Panc1 (cell line): ENCODE measurements at regions not wholly inside any gene's neighbourhood (a gene's known extent, or its start where the extent isn't known, plus 50 kb on each side); places are given as distances from the start of the nearest gene placed in this dataset.
A peak's percentile ranks its signal among the peaks of the same experiment; 100 is the strongest.

ENCODE experiments used
- ATAC-seq: fragments of 200-7000 bp; cut with Tn5 transposase; 2 replicates; pipeline ENCODE4 v1.9.1; 2020; ENCODE audit warnings: mild to moderate bottlenecking, moderate library complexity
- BruUV-seq: library from RNA; stranded (reverse); fragments of 400-500 nt; replicated peaks from 2 replicates; lab custom pipeline; 2021; lab: Mats Ljungman, UMichigan
- CTCF ChIA-PET: fragments of 300-600 bp; sonication (Branson Sonifier 250); formaldehyde crosslinking; loops from one replicate; lab custom pipeline; 2022; ENCODE audit warnings: antibody characterized with exemption; lab: Charles Lee
- POLR2A ChIA-PET: fragments of 300-600 bp; sonication (Branson Sonifier 250); formaldehyde crosslinking; loops from one replicate; lab custom pipeline; 2022; ENCODE audit warnings: antibody characterized with exemption; lab: Charles Lee
- DNase-seq: peaks from one replicate; pipeline ENCODE4 v3.0.0-alpha.2; 2010; ENCODE audit warnings: low read depth, low spot score
- H3K27ac ChIP-seq: 2 replicates; pipeline ENCODE4 v1.5.1; 2011; ENCODE audit warnings: mild to moderate bottlenecking, low read length, inconsistent platforms
- H3K27me3 ChIP-seq: fragments of 200-500 bp; sonication (Bioruptor generic); 2 replicates; pipeline ENCODE4 v1.6.0; 2014; ENCODE audit warnings: low read length, inconsistent platforms; ENCODE audit not compliant: control insufficient read depth, insufficient read depth
- H3K36me3 ChIP-seq: fragments of 200-500 bp; sonication (Bioruptor generic); 2 replicates; pipeline ENCODE4 v1.5.1; 2014; ENCODE audit warnings: inconsistent platforms, mild to moderate bottlenecking, low read length, moderate library complexity; ENCODE audit not compliant: control insufficient read depth, insufficient read depth
- H3K4me1 ChIP-seq: 2 replicates; pipeline ENCODE4 v1.5.1; 2011; ENCODE audit warnings: inconsistent platforms, mild to moderate bottlenecking, low read length, moderate library complexity; ENCODE audit not compliant: control insufficient read depth, insufficient read depth
- H3K4me3 ChIP-seq, 2 experiments: 2 replicates each; pipeline ENCODE4 v1.5.1; 2011 to 2012; ENCODE audit warnings: low read depth in 2 of 2, low read length in 2 of 2, mild to moderate bottlenecking in 2 of 2, inconsistent platforms in 1 of 2, moderate library complexity in 1 of 2
- H3K9me3 ChIP-seq: fragments of 200-500 bp; sonication (Bioruptor generic); 2 replicates; pipeline ENCODE4 v1.5.1; 2014; ENCODE audit warnings: low read depth, mild to moderate bottlenecking, inconsistent platforms, low read length, moderate library complexity; ENCODE audit not compliant: control insufficient read depth, insufficient read depth
- CTCF ChIP-seq: fragments of 450-650 bp; IDR thresholded peaks from 2 replicates; pipeline ENCODE4 v1.5.1; 2017; ENCODE audit warnings: mild to moderate bottlenecking
- POLR2AphosphoS5 ChIP-seq: IDR thresholded peaks from 2 replicates; pipeline ENCODE4 v1.6.1; 2012; ENCODE audit warnings: mild to moderate bottlenecking, low read depth, low read length, moderate library complexity
- REST ChIP-seq, 2 experiments: IDR thresholded peaks; 2 replicates each; pipeline ENCODE4 v1.6.1; 2011 to 2012; ENCODE audit warnings: low read depth in 2 of 2, control low read depth in 1 of 2, low read length in 1 of 2, mild to moderate bottlenecking in 1 of 2, moderate library complexity in 1 of 2; ENCODE audit not compliant: insufficient read depth in 1 of 2
- SIN3A ChIP-seq: IDR thresholded peaks from 2 replicates; pipeline ENCODE4 v1.6.1; 2012; ENCODE audit warnings: low read depth, mild to moderate bottlenecking, low read length, moderate library complexity, borderline replicate concordance; ENCODE audit not compliant: insufficient read depth
- TCF7L2 ChIP-seq: IDR thresholded peaks from 2 replicates; pipeline ENCODE4 v1.6.1; 2011; ENCODE audit warnings: mild to moderate bottlenecking, low read depth, low read length, inconsistent platforms
- in situ Hi-C: cut with HindIII; loops from 2 replicates; pipeline ENCODE4 v1.10.0; 2016; ENCODE audit warnings: low sequenced_read_pairs, low pct_unique_long_range_greater_than_20kb
- intact Hi-C: fragments of 100-400 bp; cut with micrococcal nuclease; formaldehyde crosslinking; loops from one replicate; pipeline ENCODE4 v1.10.0; 2022; ENCODE audit not compliant: unreplicated experiment

- intact Hi-C loops = no loop called here
- ATAC-seq (no peak), DNase-seq (no peak)
- H3K27me3 ChIP-seq = no peaks in the 10 kb centered on the region
- H3K9me3 ChIP-seq = no peaks in the 10 kb centered on the region
- H3K27ac ChIP-seq = no peak overlapping the region
- CTCF ChIA-PET = interaction anchor here (0.7 kb wide), 5 partner anchors 26 to 341 kb away, joined by 6 to 14 read pairs (median 9); no protein-coding TSS in a partner anchor
- POLR2A ChIA-PET = no interaction called here
- H3K36me3 ChIP-seq = no peaks in the 10 kb centered on the region
- H3K4me1 ChIP-seq = no peaks in the 10 kb centered on the region
- no peak overlapping the region for H3K4me3 ChIP-seq
- TF ChIP-seq CTCF (peak; percentile 52), REST (IDR thresholded peaks at IDR 0.05; ENCODE audit: insufficient read depth in 1 of 2, low read depth in 2 of 2, low read length in 1 of 2) (no peak)
- in situ Hi-C loops = no loop called here
- no TSS peak for BruUV-seq
Measured at GRCh38 chr9:7234144-7234543, 476.4 kb downstream of the KDM4C start.

GRCh38 chr9:7229571-7229970 lies 471.8 kb downstream of the KDM4C start:
- in situ Hi-C loops = no loop called here
- BruUV-seq = no TSS peak
- Histone ChIP-seq H3K4me1 (no peaks in the 10 kb centered on the region), H3K27me3 (no peaks in the 10 kb centered on the region), H3K27ac (no peak overlapping the region), H3K36me3 (no peaks in the 10 kb centered on the region), H3K9me3 (no peaks in the 10 kb centered on the region), H3K4me3 (no peak overlapping the region)
- intact Hi-C loops = no loop called here
- POLR2A ChIA-PET = no interaction called here
- no peak for TF ChIP-seq REST (IDR thresholded peaks at IDR 0.05; ENCODE audit: insufficient read depth in 1 of 2, low read depth in 2 of 2, low read length in 1 of 2)
- no peak for TF ChIP-seq POLR2AphosphoS5
- TF ChIP-seq CTCF = no peak
- TF ChIP-seq SIN3A = no peak
- TF ChIP-seq TCF7L2 = no peak
- CTCF ChIA-PET = no interaction called here
- ATAC-seq (no peak), DNase-seq (no peak)
